Body of pancreas (tissue), 4 donors: ENCODE measurements at regions not wholly inside any gene's neighbourhood (a gene's known extent, or its start where the extent isn't known, plus 50 kb on each side); places are given as distances from the start of the nearest gene placed in this dataset.
A peak's percentile ranks its signal among the peaks of the same experiment; 100 is the strongest.

ENCODE experiments used
- ATAC-seq: fragments of 150-250 bp; one replicate; pipeline ENCODE4 v1.9.1; 2016
- DNase-seq, 4 donors: peaks; one replicate each; pipeline ENCODE4 v3.0.0-alpha.2; 2019
- H3K27ac ChIP-seq, 4 donors: fragments of 200-600 bp; sonication (generic); 1 replicate in 3 of 4; 2 replicates in 1 of 4; pipeline versions ENCODE4 v1.5.1 to v1.6.1; 2016 to 2019; ENCODE audit warnings: mild to moderate bottlenecking in 1 of 4, mixed read lengths in 1 of 4, moderate library complexity in 1 of 4
- H3K27me3 ChIP-seq, 2 donors: fragments of 200-600 bp; sonication (generic); one replicate each; pipeline ENCODE4 v1.6.0; 2016; ENCODE audit warnings: mild to moderate bottlenecking in 1 of 2
- H3K36me3 ChIP-seq, 2 donors: fragments of 200-600 bp; sonication (generic); replicated peaks in 1 of 2; 2 replicates each; pipeline ENCODE4 v1.5.1; 2016; ENCODE audit warnings: low read depth in 2 of 2; ENCODE audit not compliant: insufficient read depth in 1 of 2
- H3K4me1 ChIP-seq: fragments of 200-600 bp; sonication (generic); one replicate; pipeline ENCODE4 v1.6.0; 2016
- H3K4me3 ChIP-seq, 2 donors: fragments of 200-600 bp; sonication (generic); 1 replicate in 1 of 2; 2 replicates in 1 of 2; pipeline ENCODE4 v1.5.1; 2016 to 2019
- H3K9me3 ChIP-seq, 3 donors: fragments of 200-600 bp; sonication (generic); 1 replicate in 2 of 3; 2 replicates in 1 of 3; pipeline ENCODE4 v1.5.1; 2016
- CTCF ChIP-seq, 7 experiments: fragments of 450-650 bp in 4 of 7; fragments of 200-600 bp in 3 of 7; sonication (generic) in 3 of 7; IDR thresholded peaks; one replicate each; pipeline ENCODE4 v1.5.1; 2016 to 2019; ENCODE audit warnings: antibody characterized with exemption in 7 of 7
- POLR2A ChIP-seq, 3 donors: fragments of 450-650 bp; IDR thresholded peaks; one replicate each; pipeline ENCODE4 v1.6.1; 2016; ENCODE audit warnings: antibody characterized with exemption in 3 of 3, mild to moderate bottlenecking in 2 of 3
- whole genome bisulfite sequencing, 2 donors: methylation state at CpG; one replicate each; pipeline ENCODE4 v1.1.5; 2017; 5-methylcytosine and 5-hydroxymethylcytosine counted together
- intact Hi-C: fragments of 100-400 bp; cut with DNase I; formaldehyde crosslinking; loops from one replicate; pipeline ENCODE4 v1.15.1; 2023

GRCh38 chr2:146934921-146935320, 909.9 kb upstream of the ACVR2A start:
- DNase-seq (no peak), ATAC-seq (no peak)
- intact Hi-C loops, result no loop called here
- TF ChIP-seq CTCF (IDR thresholded peaks at IDR 0.05) (no peak), POLR2A (IDR thresholded peaks at IDR 0.05) (no peak)
- no peak overlapping the region for H3K27ac ChIP-seq
- H3K4me3 ChIP-seq, result no peak overlapping the region
- no peaks in the 10 kb centered on the region for H3K36me3 ChIP-seq
- H3K9me3 ChIP-seq, result no peaks in the 10 kb centered on the region
- H3K27me3 ChIP-seq, result no peaks in the 10 kb centered on the region
- no peaks in the 10 kb centered on the region for H3K4me1 ChIP-seq
- 34 to 52% methylated on average over 1 of the region's 1 CpG for WGBS, 2 donors

- no peaks in the 10 kb centered on the region for H3K4me1 ChIP-seq
- no peaks in the 10 kb centered on the region for H3K27me3 ChIP-seq
- H3K36me3 ChIP-seq, result no peaks in the 10 kb centered on the region
- no peak overlapping the region for H3K4me3 ChIP-seq
- H3K9me3 ChIP-seq, result no peaks in the 10 kb centered on the region
- H3K27ac ChIP-seq, result no peak overlapping the region
- intact Hi-C loops, result no loop called here
- DNase-seq, result no peak
- TF ChIP-seq CTCF (IDR thresholded peaks at IDR 0.05) (no peak), POLR2A (IDR thresholded peaks at IDR 0.05) (no peak)
- ATAC-seq, result no peak
- WGBS, 2 donors, result 62 to 66% methylated on average over 5 of the region's 5 CpGs
These were observed 913.7 kb upstream of the ACVR2A start for GRCh38 chr2:146931109-146931508.

DNA sequence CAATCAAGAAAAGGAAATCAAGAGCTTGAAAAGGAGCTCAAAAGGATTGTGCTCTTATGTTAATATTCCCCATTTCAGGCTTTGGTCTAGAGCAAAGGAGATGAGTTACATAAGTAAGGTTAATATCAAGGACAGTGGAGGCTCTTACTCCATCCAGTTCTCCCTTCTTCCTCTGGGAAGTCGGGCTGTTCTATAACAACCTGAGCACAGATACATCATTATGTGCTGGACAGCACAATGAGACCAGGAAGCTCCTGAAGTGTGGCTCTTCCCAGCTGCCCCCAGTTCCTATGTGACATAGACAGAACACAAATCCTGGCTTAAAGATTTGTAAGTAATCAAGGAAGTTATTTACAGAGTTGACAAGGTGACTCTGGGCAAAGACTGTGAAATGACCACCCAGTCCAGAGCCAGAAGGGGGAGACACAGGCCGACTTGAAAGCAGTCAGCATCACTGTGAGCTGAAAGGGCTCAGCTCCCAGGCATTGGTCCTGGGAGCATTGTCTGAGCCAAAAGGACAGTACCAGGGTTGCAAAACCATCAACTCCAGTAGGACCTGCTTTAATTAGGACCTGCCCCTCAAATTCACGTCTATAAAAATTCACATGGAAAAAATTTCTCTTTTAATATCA, 917.6 kb upstream of the ACVR2A start:
- peak; percentile 14 to 25 (median 16) for DNase-seq
- Histone ChIP-seq H3K36me3 (no peaks in the 10 kb centered on the region), H3K4me3 (no peak overlapping the region), H3K27ac (no peak overlapping the region), H3K9me3 (no peaks in the 10 kb centered on the region), H3K4me1 (no peaks in the 10 kb centered on the region), H3K27me3 (no peaks in the 10 kb centered on the region)
- peak; percentile 24 for ATAC-seq
- intact Hi-C loops, result no loop called here
- TF ChIP-seq POLR2A (IDR thresholded peaks at IDR 0.05), result no peak
- peak in 4 of 7 experiments; percentile 15 to 26 (median 22) for TF ChIP-seq CTCF (IDR thresholded peaks at IDR 0.05)
- 18 to 23% methylated on average over 3 of the region's 3 CpGs for WGBS, 2 donors

GRCh38 chr2:146918280-146918679, 926.5 kb upstream of the ACVR2A start:
- TF ChIP-seq CTCF (IDR thresholded peaks at IDR 0.05) (no peak), POLR2A (IDR thresholded peaks at IDR 0.05) (no peak)
- Histone ChIP-seq H3K4me3 (no peak overlapping the region), H3K9me3 (no peaks in the 10 kb centered on the region), H3K27ac (no peak overlapping the region), H3K4me1 (no peaks in the 10 kb centered on the region), H3K27me3 (no peaks in the 10 kb centered on the region), H3K36me3 (no peaks in the 10 kb centered on the region)
- WGBS, 2 donors, result 37 to 46% methylated on average over 2 of the region's 2 CpGs
- no peak for ATAC-seq
- no peak for DNase-seq
- intact Hi-C loops, result no loop called here

GRCh38 chr2:146917431-146918042, 927.3 kb upstream of the ACVR2A start:
- H3K4me3 ChIP-seq, result no peak overlapping the region
- no peaks in the 10 kb centered on the region for H3K36me3 ChIP-seq
- WGBS, 2 donors, result 24% methylated on average over 1 of the region's 1 CpG
- H3K9me3 ChIP-seq, result no peaks in the 10 kb centered on the region
- ATAC-seq (no peak), DNase-seq (no peak)
- intact Hi-C loops, result no loop called here
- H3K4me1 ChIP-seq, result no peaks in the 10 kb centered on the region
- no peak for TF ChIP-seq POLR2A (IDR thresholded peaks at IDR 0.05)
- no peak for TF ChIP-seq CTCF (IDR thresholded peaks at IDR 0.05)
- no peak overlapping the region for H3K27ac ChIP-seq
- H3K27me3 ChIP-seq, result no peaks in the 10 kb centered on the region
